NCI-H82 treated with DMSO at 0.1 percent for 48 hours (cell line): ENCODE measurements at regions not wholly inside any gene's neighbourhood (a gene's known extent, or its start where the extent isn't known, plus 50 kb on each side); places are given as distances from the start of the nearest gene placed in this dataset.

Experiments used
- DNase-seq: peaks from one replicate; lab custom pipeline; 2025; ENCODE audit not compliant: unreplicated experiment; lab: John Stamatoyannopoulos, UW

DNA sequence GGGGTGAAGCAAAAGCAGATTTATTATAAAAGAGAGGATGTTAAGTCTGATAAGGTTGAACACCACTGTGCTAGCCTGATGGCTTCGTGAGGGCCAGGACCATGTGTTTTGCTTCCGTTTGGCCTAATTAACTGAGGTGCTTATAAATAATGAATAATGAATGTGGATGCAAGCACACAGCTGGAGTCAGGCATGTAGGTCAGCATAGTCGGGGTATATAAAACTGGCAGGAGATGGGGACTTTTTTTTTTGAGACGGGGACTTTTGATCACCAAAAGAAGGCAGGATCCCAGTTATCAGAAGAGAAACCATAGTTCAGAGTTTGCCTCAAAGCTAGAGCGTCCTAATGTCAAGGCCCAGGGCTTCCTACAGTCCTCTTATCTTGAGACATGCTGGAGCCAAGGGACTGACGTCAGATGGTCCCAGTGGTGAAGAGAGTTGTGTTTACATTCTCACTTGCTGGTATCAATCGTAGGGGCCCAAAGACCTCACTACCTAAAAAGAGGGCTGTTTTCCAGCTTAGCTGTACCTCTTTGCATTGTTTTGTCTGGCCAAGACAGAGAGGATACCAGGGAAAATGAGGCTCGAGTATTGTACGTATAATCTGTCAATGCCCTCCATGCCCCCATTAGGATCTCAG is 50.4 kb downstream of the RTL9 start:
- DNase-seq = no peak

- DNase-seq = no peak
These were observed 51.3 kb downstream of the RTL9 start for GRCh38 chrX:110409925-110410324.

- no peak for DNase-seq
These were observed 52.0 kb downstream of the RTL9 start for GRCh38 chrX:110410603-110411002.

DNA sequence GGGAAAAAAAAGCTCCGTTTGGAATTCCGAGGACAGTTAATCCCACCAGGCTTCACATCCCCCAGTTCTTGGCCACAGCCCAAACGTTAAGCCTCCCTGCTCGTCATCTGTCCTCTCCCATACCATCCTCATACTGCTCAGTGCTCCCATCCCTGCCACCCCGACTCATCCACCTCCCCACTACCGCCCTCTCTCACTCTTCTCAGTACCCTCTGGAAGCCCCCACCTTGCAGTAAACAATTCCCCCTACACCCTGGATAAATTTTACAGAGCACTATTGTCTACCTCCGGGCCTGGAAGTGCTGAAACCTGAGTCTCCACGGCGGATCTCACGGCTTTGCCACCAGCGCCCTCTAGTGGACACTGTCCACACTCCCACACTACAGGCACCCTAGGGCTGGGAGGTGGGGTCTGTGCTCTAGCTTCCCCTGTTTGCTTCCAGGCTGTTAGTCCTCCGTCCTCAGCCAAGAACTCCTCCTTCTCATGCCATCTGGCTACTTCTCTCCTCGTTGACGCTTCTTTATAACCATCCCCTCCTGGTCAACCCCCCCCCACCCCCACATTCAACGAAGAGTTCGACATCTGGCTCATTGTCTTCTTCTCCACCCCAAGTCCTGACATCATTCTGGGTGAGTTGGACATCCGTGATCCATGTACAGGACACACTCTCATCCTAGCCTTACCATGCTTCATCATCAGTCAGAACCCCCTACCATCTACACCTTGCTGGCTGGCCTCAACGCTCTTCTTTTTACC is 54.5 kb downstream of the RTL9 start:
- peak; percentile 79 for DNase-seq

GRCh38 chrX:110413727-110414124 is 55.1 kb downstream of the RTL9 start:
- DNase-seq = no peak

- no peak for DNase-seq
These were observed 55.6 kb downstream of the RTL9 start for GRCh38 chrX:110414273-110414672.

DNA sequence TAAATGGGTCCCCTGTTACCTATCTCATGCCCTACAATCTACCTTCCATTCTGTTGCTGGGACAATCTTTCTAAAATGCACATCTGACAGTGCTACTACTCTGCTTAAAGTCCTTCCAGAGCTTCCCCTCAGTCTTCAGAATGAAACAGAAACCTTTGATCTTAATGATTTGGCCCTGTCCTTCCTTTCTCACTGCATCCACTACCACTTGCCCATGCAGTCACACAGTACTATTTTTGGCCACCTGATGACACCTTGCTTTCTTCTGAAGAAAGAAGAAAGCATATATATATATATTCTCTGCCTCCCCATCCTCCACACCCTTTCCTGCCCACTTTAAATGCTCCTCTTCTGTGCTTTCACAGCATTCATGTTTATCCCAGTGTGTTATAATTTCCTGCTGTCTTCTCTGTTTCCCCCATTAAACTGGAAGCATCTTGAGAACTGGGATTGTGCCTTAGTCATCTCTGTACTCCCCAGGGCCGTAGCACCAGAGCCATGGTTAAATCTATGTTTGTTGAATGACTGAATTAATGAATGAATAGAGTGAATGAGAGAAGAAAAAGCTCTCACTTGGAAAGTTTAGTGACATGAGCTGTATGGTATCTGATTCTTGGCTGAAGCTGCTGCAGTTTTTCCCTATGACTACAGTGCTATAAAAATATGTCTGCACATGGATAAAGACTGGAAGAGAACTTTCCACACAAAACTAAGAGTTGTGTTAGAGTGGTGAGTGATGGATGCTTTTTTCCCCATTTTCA is 56.2 kb downstream of the RTL9 start:
- no peak for DNase-seq

- no peak for DNase-seq
These were observed 57.0 kb downstream of the RTL9 start for GRCh38 chrX:110415440-110416170.

DNA sequence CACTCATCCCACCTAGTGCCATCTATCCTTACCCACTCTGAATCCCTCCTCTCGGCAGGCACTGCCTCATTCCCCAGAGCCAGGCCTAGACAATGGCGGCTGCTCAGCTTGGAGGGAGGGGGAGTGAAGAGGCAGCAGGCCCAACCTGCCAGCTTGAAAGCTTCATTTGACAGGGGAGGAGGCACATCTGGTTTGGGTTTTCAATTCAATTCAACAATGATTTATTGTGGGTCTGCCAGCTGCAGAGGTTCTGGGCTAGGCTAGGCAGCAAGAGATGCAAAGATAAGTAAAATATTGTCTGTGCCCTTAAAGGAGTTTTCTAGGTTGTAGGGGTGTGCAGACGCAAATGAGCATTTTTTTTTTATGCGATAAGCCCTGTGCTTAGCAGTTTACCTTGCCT is 58.5 kb downstream of the RTL9 start:
- DNase-seq = no peak

GRCh38 chrX:110418316-110419235 is 59.9 kb downstream of the RTL9 start:
- peak; percentile 87 for DNase-seq

GRCh38 chrX:110419512-110419911 is 60.9 kb downstream of the RTL9 start:
- DNase-seq = no peak

DNA sequence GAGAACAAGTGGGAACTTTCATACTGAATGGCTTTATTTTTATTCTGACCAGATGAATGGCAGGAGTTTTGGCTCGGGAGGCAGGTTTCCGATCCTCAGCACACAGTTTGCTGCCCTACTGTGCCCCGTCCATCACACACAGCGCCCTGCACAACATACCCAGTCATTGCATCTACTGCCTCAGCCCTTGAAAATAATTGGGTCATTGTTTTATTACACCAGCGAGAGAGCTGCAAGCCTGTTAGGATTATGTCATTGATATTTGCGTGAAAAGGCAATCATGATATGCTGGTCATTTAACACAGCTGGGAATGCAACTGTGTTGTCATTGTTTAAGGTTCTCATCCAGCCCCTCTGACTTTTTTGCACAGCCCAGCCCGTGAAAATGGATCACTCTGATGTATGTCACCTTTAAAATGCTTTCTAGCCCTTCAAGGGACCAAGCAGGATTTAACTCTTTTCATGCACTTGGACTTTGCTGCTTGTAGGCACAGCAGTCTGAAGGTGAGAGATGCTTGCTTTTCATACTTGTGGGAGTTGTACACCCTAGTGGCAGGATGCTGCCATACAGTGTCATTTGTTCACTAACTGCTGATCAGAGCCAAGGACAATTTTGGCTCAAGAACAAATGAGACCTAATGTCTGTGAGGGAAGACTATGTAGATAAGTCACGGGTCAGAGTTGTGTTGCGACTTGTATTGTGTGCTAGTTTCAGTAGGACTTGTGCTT is 62.3 kb downstream of the RTL9 start:
- DNase-seq = no peak

- no peak for DNase-seq
These were observed 63.1 kb downstream of the RTL9 start for GRCh38 chrX:110421500-110422455.

- no peak for DNase-seq
These were observed 66.8 kb downstream of the RTL9 start for GRCh38 chrX:110425222-110426154.

DNA sequence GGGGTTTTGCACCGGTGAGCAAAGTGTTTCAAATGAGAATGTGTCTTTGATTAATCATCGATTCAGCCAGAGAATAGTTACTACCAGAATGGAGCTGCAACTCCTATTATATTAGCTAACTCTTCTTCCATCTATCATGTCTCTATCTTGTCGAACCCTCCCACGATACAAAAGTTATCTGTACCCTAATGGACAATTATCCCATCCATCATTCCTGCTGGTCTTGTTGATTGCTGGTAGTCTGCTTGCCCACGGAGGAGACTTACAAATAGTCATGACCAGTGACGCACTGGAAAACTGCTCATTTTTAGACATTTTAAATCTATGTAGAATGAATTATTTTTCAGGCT is 67.5 kb downstream of the RTL9 start:
- DNase-seq = no peak

DNA sequence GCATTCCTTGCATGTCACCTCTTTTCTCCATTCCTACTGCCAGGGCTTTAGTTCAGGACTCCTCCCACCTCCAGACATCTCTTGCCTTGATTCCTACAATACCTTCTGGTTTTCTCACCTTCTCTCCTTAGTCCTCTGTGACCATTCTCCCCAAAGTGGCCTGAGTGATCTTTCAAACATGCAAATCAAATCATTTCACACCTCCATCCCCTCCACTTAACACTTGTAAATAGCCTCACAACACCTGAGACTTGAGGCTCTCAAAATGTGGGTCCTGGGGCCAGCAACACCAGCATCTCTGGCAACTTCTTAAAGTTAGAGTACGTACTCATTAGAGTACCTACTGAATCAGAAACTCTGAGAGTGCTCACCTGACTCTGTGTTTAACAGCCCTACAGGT is 68.4 kb downstream of the RTL9 start:
- DNase-seq = no peak

GRCh38 chrX:110428144-110428543 is 69.5 kb downstream of the RTL9 start:
- no peak for DNase-seq
